ENCODE measurements at regions not wholly inside any gene's neighbourhood (a gene's known extent, or its start where the extent isn't known, plus 50 kb on each side); places are given as distances from the start of the nearest gene placed in this dataset.

DNA sequence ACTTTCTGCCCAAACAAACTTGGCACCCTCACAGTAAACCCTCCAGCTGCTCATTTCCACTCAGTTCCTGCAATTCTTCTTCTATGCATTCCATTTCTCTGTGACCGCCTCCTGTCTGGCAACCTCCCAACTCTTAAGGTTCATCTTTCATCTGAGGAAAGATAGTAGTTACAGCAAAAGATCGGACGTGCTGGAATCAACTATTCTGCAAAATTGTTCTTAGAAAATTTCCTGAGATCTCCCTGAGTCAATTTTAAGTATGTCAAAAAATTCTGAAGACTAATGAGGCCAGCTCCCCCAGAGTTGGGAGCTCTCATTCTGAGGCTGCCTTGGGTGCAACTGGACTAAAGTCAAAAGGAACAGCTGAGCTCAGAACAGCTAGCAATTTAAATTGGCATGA lies 1026.0 kb downstream of the ADGRL3 start:
- dilution Hi-C loops (cut with HindIII; ENCODE audit: low sequenced_read_pairs, unreplicated experiment) (no loop called here), intact Hi-C loops (cut with micrococcal nuclease) (no loop called here), in situ Hi-C loops (cut with MboI; ENCODE audit: low sequenced_read_pairs) (no loop called here)
- no peak overlapping the region for H3K18ac ChIP-seq (ENCODE audit: low read depth, low read length)
- H4K8ac ChIP-seq (ENCODE audit: low read depth in 2 of 2, low read length in 2 of 2) = no peak overlapping the region
- no peak overlapping the region for H2AK9ac ChIP-seq (replicated peaks; ENCODE audit: low read depth, low read length, poor library complexity)
- H2BK120ac ChIP-seq (ENCODE audit: low read depth, low read length) = no peak overlapping the region
- no peak overlapping the region for H3K14ac ChIP-seq (replicated peaks; ENCODE audit: low read depth, low read length)
- no peaks in the 10 kb centered on the region for H3K27me3 ChIP-seq (ENCODE audit: control insufficient read depth, insufficient read depth, low read length)
- H3K23ac ChIP-seq (ENCODE audit: low read depth, low read length) = no peak overlapping the region
- H3K56ac ChIP-seq (ENCODE audit: extremely low read depth, insufficient read depth, low read length) = no peak overlapping the region
- no CpG with 5 or more reads among the region's 3 CpGs for WGBS, 2 experiments (ENCODE audit: extremely low coverage in 2 of 2, insufficient read length in 1 of 2)
- no peak overlapping the region for H3K27ac ChIP-seq (ENCODE audit: insufficient read depth, low read length)
- H2BK15ac ChIP-seq (ENCODE audit: low read depth, low read length) = no peak overlapping the region
- H2AFZ ChIP-seq (replicated peaks; ENCODE audit: low read length, poor library complexity) = no peak overlapping the region
- ChIA-PET CTCF (no interaction called here), POLR2A (ENCODE audit: unreplicated experiment) (no interaction called here)
- H4K91ac ChIP-seq (ENCODE audit: insufficient read depth, low read depth, low read length) = no peak overlapping the region
- H3K4ac ChIP-seq (ENCODE audit: low read depth, low read length) = no peak overlapping the region
- no peaks in the 10 kb centered on the region for H3K9me1 ChIP-seq (ENCODE audit: insufficient read depth, low read length)
- H2BK20ac ChIP-seq (ENCODE audit: low read depth, low read length) = no peak overlapping the region
- H4K20me1 ChIP-seq (ENCODE audit: insufficient read depth, low read length) = no peaks in the 10 kb centered on the region
- DNase-seq = no peak
- H3K9ac ChIP-seq (ENCODE audit: low read depth, low read length) = no peak overlapping the region
- no peaks in the 10 kb centered on the region for H3K4me1 ChIP-seq (ENCODE audit: control insufficient read depth, insufficient read depth, low read length)
- H2AK5ac ChIP-seq (ENCODE audit: low read depth, low read length) = no peak overlapping the region
- no TSS peak for BruUV-seq (replicated peaks)
- H2BK5ac ChIP-seq (ENCODE audit: low read depth, low read length, poor library complexity, severe bottlenecking) = no peak overlapping the region
- H3K4me3 ChIP-seq (ENCODE audit: insufficient read depth, low read depth, low read length) = no peak overlapping the region
- TF ChIP-seq RAD21 (IDR thresholded peaks at IDR 0.05; ENCODE audit: low read length) = no peak
- TF ChIP-seq POLR2A (IDR thresholded peaks at IDR 0.05; ENCODE audit: low read depth, low read length) = no peak
- TF ChIP-seq RFX5 (IDR thresholded peaks at IDR 0.05; ENCODE audit: low read depth, low read length) = no peak
- no peak for TF ChIP-seq CEBPB (IDR thresholded peaks at IDR 0.05; ENCODE audit: low read depth, low read length)
- TF ChIP-seq SMC3 (IDR thresholded peaks at IDR 0.05; ENCODE audit: low read depth, low read length) = no peak
- no peak for TF ChIP-seq MAFK (IDR thresholded peaks at IDR 0.05; ENCODE audit: low read depth, low read length)
- no peak for TF ChIP-seq RCOR1 (IDR thresholded peaks at IDR 0.05; ENCODE audit: insufficient replicate concordance, low read length)
- no peak for TF ChIP-seq MAZ (IDR thresholded peaks at IDR 0.05; ENCODE audit: borderline replicate concordance, low read depth, low read length)
- TF ChIP-seq FOS (IDR thresholded peaks at IDR 0.05; ENCODE audit: low read depth, low read length) = no peak
- no peak for TF ChIP-seq CHD1 (IDR thresholded peaks at IDR 0.05; ENCODE audit: low read depth, low read length)
- no peak for TF ChIP-seq MXI1 (IDR thresholded peaks at IDR 0.05; ENCODE audit: borderline replicate concordance, low read depth, low read length)
- no peak for TF ChIP-seq NFE2L2 (IDR thresholded peaks at IDR 0.05; ENCODE audit: low read depth, low read length)
- no peak for TF ChIP-seq BHLHE40 (IDR thresholded peaks at IDR 0.05; ENCODE audit: low read depth, low read length)
- TF ChIP-seq, protein P1, sequence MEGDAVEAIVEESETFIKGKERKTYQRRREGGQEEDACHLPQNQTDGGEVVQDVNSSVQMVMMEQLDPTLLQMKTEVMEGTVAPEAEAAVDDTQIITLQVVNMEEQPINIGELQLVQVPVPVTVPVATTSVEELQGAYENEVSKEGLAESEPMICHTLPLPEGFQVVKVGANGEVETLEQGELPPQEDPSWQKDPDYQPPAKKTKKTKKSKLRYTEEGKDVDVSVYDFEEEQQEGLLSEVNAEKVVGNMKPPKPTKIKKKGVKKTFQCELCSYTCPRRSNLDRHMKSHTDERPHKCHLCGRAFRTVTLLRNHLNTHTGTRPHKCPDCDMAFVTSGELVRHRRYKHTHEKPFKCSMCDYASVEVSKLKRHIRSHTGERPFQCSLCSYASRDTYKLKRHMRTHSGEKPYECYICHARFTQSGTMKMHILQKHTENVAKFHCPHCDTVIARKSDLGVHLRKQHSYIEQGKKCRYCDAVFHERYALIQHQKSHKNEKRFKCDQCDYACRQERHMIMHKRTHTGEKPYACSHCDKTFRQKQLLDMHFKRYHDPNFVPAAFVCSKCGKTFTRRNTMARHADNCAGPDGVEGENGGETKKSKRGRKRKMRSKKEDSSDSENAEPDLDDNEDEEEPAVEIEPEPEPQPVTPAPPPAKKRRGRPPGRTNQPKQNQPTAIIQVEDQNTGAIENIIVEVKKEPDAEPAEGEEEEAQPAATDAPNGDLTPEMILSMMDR (conservative IDR thresholded peaks at IDR 0.05; ENCODE audit: low read depth, low read length) = no peak
- TF ChIP-seq, protein P2, sequence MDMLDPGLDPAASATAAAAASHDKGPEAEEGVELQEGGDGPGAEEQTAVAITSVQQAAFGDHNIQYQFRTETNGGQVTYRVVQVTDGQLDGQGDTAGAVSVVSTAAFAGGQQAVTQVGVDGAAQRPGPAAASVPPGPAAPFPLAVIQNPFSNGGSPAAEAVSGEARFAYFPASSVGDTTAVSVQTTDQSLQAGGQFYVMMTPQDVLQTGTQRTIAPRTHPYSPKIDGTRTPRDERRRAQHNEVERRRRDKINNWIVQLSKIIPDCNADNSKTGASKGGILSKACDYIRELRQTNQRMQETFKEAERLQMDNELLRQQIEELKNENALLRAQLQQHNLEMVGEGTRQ (IDR thresholded peaks at IDR 0.05; ENCODE audit: low read depth, low read length) = no peak
- no peaks in the 10 kb centered on the region for H3K79me1 ChIP-seq (ENCODE audit: low read depth in 1 of 2, low read length in 2 of 2)
- no peaks in the 10 kb centered on the region for H3K9me3 ChIP-seq (ENCODE audit: control insufficient read depth, insufficient read depth, low read length)
- H3K4me2 ChIP-seq (ENCODE audit: low read depth, low read length) = no peak overlapping the region
- ATAC-seq (ENCODE audit: low read depth) = no peak
- H4K5ac ChIP-seq (ENCODE audit: low read depth, low read length) = no peak overlapping the region
- H3K36me3 ChIP-seq (ENCODE audit: control insufficient read depth, insufficient read depth, low read length) = no peaks in the 10 kb centered on the region

Measured in IMR-90 (cell line).